Activated T-helper 1 cell treated with Interleukin-2 at 50 U/mL for 16 hours (primary cell): ENCODE measurements at regions not wholly inside any gene's neighbourhood (a gene's known extent, or its start where the extent isn't known, plus 50 kb on each side); places are given as distances from the start of the nearest gene placed in this dataset.
"Not testable (repeated sequence)": the region's sequence is repeated elsewhere in the genome, so short reads cannot be mapped to it uniquely, and the experiment has no call there.

Source experiments
- DNase-seq: peaks from one replicate; pipeline ENCODE4 v3.0.0-alpha.2; 2020; ENCODE audit warnings: low read depth

DNA sequence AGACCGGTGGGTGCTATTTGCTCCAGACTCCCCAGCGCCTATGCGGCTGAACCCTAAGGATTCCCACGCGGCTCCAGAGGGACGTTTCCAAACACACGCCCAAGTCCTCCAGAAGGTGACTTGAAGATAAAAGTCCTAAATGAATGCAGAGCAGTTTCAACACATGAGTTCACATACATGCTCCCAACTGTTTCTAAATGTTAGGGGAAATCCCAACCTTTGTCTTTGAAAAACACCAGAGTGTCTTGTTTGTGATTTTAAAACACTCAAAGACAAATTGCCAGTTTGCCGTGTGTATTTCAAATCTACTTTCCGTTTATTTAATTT, 252.9 kb upstream of the SFSWAP start:
- no peak for DNase-seq

DNA sequence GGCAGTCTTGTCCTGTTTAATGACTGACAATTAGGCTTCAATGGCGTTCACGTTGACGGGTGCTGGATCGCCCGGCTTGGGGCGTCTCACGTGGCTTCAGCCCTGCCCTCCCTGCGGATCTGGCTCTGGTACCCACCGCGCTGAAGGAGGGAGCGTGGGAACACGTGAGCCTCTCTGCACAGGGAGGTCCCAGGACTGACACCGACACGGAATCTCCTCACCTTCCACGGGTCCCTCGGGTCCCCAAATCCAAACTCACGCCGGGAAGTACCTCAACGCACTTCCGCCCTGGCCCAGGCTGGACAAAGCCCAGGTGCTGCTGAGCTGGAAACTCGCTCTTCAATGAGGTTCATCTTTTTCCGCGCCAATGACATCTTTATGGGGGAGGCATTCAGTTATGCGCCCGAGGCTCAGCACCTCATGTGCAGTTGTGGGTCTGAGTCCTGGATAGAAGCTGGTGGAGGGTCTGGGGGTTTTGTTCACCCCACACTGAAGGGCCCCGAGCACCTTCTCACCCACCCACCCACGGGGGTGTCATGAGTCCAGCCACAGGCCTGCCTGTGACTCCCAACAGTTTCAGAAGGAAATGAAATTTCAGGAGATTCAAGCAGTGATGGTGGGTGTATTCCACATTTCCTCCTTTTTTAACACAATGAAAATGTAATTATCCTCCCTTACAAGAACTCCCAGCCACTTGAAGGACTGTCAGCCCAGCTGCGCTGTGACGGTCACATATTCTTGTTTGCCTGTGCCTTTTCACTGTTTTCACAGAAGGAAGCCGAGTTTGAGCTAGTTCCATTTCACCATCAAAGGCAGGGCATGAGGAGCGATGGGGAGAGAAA, 251.7 kb upstream of the SFSWAP start:
- DNase-seq: no peak

DNA sequence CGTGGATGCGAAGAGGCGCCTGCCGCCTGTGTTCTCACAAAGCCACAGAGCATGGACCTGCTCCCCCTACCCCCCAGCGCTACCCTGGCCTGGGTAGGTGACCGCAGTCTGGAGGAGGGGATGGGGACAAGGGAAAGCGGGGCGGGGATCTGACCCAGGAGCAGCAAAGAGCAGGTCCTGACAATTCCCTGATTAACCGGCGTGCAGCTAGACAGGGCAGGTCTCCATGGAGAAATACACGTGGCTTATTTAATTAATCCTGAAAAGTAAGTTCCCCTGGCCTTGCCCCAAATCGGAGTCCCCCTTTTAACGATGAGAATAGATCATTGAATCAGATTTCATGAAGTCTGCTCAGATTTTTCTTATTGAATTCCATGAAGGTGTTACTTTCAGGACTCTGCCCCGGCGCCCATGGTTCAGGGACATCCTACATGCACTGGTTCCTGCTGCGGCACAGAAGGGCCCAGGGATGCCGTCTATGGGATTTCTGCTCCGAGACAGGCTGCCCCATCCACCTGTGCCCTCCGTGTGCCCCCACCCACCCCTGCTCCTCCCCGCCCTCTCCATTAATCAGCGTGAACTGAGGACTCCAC, 251.0 kb upstream of the SFSWAP start:
- DNase-seq: no peak

DNA sequence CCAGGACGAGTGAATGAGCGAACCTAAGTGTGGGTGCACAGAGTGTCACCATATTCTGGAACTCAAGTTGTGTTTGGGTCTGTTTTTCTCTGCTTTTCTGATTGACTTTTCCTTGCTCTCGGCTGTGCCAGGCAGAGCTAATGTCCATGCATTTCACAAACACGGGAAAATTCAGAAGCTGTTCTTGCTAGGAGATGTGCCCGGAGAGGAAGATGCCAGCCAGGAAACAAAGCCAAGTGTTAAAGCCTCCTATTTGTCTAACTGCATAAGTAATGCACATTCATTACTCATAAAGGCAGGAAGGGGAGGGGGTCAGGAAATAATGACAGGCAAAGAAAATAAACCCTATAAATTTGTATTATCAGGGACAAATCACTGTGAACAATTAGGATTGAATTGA, 250.4 kb upstream of the SFSWAP start:
- DNase-seq: no peak

DNA sequence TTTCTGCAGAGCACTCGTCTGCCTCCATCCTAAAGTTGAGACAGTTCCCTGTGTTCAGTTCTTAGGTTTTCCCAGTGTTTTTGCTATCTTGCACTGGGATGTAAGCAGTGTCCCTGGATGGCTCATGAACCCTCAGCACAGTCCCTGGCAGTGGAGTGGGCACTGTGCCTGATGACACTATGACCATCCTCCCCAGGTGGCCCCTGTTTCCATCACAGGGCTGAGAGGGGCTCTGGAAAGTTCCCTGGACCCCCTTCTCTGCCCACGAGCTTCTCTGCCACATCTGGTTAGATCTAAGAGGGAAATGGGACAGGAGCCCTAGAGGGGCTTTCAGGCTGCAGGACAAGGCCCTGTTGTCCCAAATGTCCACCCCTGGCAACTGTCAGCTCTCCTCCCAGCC, 249.8 kb upstream of the SFSWAP start:
- DNase-seq: no peak

DNA sequence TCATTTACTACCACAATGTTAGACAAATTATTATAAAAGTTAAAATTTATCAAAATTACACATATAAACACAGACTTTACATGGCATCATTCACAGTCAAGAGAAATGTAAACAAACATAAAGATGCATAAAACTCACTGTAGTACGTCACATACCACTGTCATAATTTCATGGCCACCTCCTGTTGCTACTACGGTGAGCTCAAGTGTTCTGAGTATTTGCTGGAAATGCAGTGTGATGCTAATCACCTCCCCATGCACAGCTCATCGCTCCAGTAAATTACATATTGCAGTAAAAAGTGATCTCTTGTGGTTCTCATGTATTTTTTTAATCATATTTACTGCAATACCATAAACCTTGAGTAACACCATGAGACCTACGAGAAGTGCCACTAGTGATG, 247.7 kb upstream of the SFSWAP start:
- no peak for DNase-seq

DNA sequence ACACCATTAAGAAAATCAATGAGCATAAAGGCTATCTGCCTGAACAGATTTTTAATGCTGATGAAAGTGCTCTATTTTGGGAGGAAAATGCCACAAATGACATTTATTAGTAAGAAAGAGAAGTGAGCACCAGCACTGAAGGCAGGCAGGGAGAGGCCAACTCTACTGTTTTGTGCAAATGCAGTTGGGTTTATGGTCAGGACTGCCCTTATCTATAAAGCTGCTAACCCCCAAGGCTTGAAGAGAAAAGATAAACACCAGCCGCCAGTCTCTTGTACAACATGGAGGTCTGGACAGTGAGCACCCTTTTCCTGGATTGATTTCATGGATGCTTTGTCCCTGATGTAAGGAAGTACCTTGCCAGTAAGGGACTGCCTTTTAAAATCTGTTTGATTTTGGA, 246.8 kb upstream of the SFSWAP start:
- no peak for DNase-seq

DNA sequence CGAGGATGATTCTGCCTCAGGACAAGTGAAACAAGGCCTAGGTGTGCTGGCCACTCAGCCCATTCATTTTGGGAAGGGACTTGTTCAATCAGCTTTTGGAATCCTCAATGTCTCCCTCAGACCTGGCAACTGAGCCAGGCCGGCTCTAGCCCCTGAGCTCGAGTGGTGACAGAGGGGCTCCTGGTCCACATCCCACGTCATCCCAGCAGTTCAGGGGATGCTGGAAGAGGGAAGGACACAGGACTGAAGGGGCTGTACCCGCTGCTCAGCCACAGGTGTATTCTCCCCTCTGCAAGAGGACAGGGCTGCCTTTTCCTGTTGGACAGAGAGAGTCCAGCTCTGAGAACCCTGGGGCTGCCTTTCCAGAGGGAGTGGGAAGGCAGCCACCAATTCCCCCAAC, 244.6 kb upstream of the SFSWAP start:
- no peak for DNase-seq

DNA sequence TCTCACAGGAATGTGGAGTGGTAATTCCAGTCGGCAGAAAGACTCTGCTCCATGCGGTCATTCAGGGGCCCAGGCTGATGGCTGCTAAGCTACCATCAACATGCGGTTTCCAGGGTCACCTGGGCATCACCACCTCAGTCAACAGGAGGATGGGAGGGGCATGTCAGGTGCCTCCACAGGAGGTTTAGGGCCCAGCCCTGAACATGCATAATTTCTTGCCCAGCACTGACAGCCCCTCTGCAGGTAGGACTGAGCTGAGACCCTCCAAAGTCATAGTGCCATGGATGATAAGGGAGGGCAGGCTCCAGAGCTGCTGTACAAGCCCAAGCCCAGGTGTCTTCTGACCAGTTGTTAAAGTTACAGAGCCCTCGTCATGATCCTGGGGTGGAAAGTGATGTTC, 244.0 kb upstream of the SFSWAP start:
- DNase-seq: no peak

DNA sequence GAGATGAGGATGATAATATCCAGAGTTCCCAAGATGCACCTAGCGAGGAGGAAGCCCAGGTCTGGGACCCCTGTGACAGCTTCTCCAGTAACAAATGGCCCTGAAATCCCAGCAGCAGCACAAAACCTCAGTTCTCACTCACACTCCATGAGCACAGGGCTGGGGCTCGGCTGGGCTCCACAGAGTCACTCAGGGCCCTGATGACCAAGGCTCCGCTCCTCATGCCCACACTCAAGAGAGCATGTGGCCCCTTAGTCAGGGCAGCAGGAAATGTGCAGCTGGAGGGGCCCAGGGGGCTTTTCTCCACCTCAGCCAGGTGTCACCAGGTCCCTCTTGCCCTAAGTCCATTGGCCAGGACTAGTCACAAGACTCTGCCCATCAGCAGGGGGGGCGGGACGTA, 242.7 kb upstream of the SFSWAP start:
- no peak for DNase-seq

DNA sequence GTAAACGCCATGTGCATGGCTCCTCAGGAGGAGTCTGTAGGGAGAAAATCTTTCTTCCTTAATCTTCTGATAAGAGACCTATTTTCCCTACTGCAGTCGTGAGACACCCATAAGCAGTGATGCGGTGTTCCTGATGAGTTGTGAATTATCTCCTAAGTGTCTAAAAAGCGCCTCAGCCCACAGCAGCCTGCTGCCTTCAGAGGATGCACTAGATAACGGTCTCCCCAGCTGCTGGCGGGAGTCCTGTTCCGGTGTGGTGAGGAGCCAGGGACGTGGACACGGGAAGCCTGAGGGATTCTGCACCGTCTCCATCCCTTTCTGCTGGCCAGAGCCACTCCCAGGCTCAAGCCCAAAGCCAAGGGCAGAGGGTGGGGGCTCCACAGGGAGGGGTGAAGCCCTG, 240.9 kb upstream of the SFSWAP start:
- not testable (repeated sequence) for DNase-seq

DNA sequence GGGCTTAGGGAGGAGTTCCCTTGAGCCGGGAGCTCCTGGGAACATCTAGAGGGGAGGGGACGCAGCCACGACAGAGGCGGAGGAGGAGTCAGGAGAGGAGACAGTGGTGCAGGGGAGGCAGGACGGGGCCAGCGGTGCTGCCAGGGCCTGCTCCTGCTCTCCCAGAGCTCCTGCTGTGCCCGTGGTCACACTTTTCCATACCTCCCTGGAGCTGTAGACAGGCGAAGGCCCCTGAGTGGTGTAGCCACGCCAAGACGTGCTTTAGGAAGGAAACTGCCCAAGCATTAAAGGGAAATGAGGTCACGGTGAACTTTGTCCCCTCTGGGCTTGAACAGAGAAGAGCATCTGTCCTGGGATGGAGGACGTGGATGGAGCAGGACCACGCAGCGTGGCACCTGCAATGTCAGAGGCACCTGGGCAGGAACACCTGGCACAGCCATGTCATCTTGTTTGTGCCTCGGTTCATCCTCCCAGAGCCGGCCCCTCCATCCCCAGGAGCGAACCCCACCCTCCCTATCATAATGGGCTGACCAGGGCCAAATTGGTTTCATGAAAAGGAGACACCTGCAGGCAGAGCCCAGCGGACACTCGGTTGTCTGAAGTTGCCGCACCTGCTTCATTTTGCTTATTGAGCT, 239.5 kb upstream of the SFSWAP start:
- no peak for DNase-seq

DNA sequence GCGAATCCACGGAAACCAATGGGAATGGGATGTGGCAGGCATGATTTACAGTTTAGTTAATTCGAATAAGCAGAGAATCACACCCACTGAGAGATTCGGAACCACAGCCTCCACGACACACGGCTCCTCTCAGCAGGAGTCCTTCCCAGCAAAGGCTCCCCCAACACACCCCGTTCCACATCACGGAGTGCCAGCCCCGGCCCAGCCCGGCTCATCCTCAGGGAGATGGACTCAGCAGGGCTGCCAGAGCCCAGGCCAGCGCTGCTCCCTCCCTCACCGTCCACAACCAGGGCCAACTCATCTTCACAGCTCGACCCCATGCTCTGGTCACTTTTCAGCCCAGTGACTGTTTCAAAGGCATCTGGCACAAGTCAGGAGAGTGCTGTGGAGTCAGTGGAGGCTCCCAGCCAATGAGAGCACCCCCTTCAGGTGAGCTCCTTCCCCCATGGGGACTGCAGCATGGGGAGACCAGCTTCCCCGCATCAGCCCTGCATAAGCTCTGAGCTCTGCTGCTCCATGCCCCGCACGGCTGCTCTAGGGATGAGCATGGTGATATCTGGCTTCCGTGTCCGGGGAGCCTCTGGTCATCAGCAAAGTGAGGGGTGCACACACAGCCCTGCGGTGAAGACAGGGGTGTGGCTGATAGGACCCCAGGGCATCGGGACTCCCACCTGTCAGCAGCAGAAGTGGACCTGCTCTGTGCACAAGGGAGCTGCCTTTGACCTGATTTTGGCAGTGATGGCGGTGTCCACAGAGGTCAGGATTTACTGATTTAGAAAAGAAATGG, 238.8 kb upstream of the SFSWAP start:
- no peak for DNase-seq

DNA sequence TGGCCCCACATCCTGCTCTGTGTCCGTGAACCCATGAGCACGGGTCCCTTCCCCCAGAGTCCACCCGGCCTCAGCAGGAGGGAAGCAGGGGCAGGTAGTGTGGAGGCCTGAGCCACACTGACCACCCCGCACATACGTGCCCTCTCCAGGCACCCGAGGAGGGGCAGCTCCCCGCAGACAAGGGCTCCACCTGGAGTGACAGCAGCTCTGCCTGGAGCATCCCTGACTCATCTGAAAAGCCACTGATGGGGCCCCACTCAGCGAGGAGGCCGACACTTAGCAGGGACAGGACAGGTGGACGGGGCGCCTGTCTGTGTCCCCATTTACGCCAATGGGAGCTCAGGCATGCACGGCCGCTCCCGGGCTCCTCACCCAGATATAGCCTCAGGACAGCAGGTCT, 237.6 kb upstream of the SFSWAP start:
- no peak for DNase-seq

DNA sequence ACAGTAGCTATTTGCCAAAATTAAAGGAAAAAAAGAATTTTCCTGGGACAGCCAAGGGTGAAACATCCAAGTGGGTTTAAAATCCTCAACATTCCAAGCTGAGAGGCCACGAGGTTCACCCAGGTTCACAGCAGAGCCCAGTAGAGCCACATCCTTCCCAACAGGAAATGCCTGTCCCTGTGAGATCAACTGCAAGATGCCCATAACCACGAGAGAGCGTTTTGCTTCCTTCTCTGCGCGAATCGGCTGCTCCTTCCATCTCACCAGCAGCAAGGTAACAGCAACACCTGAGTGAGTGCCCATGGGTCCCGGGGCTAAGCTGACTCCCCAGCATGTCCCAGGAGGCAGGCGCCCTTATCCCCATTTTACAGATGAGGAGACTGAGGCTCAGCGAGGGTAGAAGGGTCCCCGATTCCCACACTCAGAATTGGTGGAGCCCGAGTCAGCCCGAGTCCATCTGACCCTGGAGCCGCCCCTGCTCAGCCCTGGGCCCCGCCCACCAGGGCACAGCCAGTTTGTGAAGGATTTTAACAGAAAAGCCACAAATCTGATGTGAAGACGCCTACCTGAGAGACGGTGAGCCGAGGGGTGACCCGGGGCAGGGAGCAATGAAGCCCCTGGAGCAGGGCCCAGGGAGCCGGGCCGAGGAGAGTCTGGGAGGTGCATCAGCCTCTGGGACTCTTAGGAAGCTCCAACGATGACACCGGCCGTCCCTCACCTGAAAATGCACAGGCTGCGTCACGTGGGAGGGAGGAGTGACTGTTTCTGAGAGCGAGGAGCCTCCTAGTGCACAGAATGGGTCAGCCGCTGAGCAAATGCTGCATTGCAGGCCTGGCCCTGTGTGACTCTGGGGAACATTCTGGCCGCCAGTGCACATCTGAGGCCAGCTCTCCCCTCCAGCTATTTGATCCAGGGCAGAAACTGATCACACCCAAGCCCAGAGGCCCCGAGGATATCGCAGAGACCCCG, 236.9 kb upstream of the SFSWAP start:
- DNase-seq: no peak

DNA sequence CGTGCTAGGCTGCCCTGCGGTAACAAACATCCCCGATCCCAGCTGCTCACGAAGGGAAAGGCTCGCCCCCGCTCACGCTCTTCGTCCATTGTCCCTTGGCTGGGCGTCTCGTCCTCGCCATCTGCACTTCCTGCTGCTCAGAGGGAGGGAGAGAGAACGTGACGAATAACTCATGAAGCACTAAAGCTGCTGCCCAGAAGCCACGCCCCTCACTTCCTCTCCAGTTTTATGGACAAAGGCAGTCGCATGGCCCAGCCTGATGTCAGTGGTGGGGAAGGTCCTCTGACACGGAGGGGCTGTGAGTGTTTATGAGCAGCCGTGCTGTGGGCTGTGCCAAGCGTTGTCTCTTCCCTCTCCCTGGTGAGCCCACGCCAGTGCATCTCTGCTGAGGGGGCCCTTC, 235.9 kb upstream of the SFSWAP start:
- DNase-seq: not testable (repeated sequence)

DNA sequence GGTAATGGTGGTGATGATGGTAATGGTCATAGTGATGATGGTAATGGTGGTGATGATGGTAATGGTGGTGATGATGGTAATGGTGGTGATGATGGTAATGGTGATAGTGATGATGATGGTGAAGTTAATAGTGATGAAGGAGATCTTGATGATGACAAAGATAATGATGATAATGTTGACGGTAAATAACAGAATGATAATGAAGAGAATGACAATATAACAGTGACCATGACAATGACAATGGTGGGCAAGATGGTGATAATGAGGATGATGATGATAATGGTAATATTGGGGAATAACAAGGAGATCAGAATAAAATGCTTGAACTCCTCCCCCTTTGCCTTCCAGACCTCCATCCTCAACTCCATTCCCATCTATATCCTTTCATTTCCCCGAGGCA, 233.3 kb upstream of the SFSWAP start:
- DNase-seq: no peak

DNA sequence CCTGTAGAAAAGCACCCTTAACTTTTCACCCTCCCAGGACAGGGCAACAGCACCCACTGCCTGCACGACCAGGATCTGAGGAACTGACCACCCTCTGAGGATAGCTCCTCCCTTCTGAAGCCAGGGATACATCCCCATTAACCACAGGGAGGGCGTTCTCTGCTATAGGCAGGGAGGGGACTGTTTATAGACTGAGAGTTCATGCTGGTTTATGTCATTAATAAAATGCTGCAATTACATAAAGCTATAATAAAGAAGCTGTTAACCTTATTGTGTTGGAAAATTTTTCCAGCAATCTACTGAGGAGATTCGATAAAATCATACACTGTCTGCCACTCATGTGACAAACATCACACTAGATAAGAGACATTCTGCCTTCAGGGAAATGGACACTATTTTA, 232.4 kb upstream of the SFSWAP start:
- DNase-seq: no peak

DNA sequence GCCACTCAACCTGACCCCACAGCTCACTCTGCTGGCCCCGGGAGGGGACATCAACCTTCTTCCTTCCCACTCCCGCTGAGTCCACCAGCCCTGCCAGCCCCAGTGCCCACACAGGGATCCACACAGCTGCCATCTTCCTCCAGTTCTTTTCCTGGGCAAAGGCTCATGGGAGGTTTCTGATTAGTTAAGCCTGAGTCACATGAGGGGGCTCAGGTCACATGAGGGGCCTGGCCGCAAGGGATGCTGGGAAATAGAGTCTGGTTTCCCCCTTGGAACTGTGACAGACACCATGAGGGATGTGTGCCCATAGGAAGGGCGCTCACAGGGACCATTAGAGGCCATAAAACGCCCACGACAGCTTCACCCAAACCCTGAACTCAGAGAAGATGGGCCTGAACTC, 228.7 kb upstream of the SFSWAP start:
- no peak for DNase-seq

DNA sequence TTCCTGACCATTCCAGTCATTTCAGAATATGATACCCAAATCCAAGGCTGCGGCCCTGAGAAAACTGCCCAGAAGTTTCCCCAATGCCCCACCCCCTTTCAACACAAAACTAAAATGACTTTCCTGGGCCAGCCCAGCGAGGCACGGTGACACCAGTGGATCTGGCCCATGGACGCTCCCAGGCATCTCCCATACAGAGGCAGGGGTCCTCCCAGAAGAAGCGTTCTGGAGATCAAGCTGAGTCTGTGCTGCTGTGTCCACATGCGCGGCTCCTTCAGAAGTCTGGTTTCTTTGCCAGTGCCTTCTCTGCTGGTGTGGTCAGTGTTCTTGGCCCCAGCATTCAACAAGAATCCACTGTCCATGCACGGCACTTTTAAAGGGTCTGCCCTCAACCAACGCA, 228.2 kb upstream of the SFSWAP start:
- no peak for DNase-seq

DNA sequence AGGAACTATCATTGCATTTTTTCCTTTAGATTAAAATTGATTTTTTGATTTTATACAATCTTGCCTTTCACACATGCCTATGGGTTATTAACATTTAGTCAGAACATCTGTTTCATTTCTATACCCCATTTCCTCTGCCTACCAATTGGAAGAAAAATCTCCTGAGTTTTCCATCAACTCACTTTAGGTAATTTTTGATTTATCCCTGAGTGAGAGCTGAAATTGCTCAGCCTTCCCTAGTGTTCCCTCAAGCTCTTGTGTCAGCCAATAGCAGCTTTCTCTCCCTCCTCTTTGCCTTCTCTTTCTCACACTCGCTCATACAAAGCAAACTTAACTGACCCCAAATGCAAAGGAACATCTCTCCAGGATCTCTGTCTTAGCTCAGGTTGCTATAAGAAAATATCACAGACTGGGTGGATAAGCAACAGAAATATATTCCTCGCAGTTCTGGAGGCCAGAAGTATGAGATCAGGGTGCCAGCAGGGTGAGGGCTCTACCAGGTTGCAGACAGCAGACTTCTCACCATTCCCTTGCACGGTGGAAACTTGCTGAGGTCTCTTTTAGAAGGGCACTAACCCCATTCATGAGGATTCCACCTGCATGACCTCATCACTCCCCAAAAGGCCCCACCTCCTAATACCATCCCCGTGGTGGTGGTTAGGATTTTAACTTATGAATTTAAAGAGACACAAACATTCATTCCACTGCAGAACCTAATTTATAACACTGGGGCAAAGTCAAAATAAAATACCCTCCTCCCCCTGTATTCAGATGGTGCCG, 224.2 kb upstream of the SFSWAP start:
- DNase-seq: no peak
